ENCODE measurements at regions not wholly inside any gene's neighbourhood (a gene's known extent, or its start where the extent isn't known, plus 50 kb on each side); places are given as distances from the start of the nearest gene placed in this dataset.
"Not testable (repeated sequence)": the region's sequence is repeated elsewhere in the genome, so short reads cannot be mapped to it uniquely, and the experiment has no call there.

DNA sequence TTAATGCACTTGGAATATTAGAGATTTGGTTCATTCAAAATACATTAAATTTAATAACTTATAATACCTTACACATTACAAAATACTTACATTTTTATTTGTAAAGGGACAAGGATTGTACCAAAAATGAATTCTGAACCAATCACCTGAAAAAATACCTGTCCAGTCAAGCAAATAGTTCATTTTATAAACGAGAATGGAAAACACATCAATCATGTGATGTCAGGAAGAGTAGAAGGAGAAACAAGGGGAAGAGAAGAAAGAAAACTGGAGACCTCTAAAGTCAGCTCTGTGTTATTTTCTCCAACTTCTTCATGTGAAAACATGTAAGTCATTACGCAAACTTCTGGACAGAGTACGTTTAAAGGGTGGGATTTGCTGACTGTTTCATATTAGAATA lies 989.0 kb upstream of the NUDT12 start:
- 69% methylated on average over 3 of the region's 3 CpGs for WGBS
- H3K27me3 ChIP-seq (ENCODE audit: control insufficient read depth in 4 of 4, insufficient read depth in 4 of 4, low read length in 3 of 4) = no peaks in the 10 kb centered on the region
- TF ChIP-seq SP1 (IDR thresholded peaks at IDR 0.05) (no peak), TAF1 (conservative IDR thresholded peaks at IDR 0.05) (no peak), YY1 (IDR thresholded peaks at IDR 0.05) (no peak), RAD21 (IDR thresholded peaks at IDR 0.05) (no peak), JUND (IDR thresholded peaks at IDR 0.05) (no peak), EGR1 (IDR thresholded peaks at IDR 0.05; ENCODE audit: low read depth in 2 of 2) (no peak), RXRA (IDR thresholded peaks at IDR 0.05) (no peak), FOXA1 (IDR thresholded peaks at IDR 0.05) (no peak)
- TF ChIP-seq, protein P1, sequence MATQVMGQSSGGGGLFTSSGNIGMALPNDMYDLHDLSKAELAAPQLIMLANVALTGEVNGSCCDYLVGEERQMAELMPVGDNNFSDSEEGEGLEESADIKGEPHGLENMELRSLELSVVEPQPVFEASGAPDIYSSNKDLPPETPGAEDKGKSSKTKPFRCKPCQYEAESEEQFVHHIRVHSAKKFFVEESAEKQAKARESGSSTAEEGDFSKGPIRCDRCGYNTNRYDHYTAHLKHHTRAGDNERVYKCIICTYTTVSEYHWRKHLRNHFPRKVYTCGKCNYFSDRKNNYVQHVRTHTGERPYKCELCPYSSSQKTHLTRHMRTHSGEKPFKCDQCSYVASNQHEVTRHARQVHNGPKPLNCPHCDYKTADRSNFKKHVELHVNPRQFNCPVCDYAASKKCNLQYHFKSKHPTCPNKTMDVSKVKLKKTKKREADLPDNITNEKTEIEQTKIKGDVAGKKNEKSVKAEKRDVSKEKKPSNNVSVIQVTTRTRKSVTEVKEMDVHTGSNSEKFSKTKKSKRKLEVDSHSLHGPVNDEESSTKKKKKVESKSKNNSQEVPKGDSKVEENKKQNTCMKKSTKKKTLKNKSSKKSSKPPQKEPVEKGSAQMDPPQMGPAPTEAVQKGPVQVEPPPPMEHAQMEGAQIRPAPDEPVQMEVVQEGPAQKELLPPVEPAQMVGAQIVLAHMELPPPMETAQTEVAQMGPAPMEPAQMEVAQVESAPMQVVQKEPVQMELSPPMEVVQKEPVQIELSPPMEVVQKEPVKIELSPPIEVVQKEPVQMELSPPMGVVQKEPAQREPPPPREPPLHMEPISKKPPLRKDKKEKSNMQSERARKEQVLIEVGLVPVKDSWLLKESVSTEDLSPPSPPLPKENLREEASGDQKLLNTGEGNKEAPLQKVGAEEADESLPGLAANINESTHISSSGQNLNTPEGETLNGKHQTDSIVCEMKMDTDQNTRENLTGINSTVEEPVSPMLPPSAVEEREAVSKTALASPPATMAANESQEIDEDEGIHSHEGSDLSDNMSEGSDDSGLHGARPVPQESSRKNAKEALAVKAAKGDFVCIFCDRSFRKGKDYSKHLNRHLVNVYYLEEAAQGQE (IDR thresholded peaks at IDR 0.05) = no peak
- TF ChIP-seq, protein P2, sequence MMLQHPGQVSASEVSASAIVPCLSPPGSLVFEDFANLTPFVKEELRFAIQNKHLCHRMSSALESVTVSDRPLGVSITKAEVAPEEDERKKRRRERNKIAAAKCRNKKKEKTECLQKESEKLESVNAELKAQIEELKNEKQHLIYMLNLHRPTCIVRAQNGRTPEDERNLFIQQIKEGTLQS (IDR thresholded peaks at IDR 0.05) = no peak
- TF ChIP-seq, protein P3, sequence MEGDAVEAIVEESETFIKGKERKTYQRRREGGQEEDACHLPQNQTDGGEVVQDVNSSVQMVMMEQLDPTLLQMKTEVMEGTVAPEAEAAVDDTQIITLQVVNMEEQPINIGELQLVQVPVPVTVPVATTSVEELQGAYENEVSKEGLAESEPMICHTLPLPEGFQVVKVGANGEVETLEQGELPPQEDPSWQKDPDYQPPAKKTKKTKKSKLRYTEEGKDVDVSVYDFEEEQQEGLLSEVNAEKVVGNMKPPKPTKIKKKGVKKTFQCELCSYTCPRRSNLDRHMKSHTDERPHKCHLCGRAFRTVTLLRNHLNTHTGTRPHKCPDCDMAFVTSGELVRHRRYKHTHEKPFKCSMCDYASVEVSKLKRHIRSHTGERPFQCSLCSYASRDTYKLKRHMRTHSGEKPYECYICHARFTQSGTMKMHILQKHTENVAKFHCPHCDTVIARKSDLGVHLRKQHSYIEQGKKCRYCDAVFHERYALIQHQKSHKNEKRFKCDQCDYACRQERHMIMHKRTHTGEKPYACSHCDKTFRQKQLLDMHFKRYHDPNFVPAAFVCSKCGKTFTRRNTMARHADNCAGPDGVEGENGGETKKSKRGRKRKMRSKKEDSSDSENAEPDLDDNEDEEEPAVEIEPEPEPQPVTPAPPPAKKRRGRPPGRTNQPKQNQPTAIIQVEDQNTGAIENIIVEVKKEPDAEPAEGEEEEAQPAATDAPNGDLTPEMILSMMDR (IDR thresholded peaks at IDR 0.05; ENCODE audit: low read depth, low read length, missing input control) = no peak
- TF ChIP-seq, protein P4, sequence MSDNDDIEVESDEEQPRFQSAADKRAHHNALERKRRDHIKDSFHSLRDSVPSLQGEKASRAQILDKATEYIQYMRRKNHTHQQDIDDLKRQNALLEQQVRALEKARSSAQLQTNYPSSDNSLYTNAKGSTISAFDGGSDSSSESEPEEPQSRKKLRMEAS (IDR thresholded peaks at IDR 0.05) = no peak
- H3K9me3 ChIP-seq (ENCODE audit: control insufficient read depth in 4 of 4, low read length in 3 of 4) = no peaks in the 10 kb centered on the region
- H3K9ac ChIP-seq (ENCODE audit: low read depth in 1 of 2, low read length in 2 of 2) = no peak overlapping the region
- H3K27ac ChIP-seq (ENCODE audit: low read depth in 1 of 2, low read length in 2 of 2) = no peak overlapping the region
- DNase-seq (ENCODE audit: low spot score) = no peak
- no peaks in the 10 kb centered on the region for H3K36me3 ChIP-seq (ENCODE audit: control insufficient read depth in 4 of 4, insufficient read depth in 3 of 4, low read depth in 1 of 4, low read length in 3 of 4)
- H3K4me1 ChIP-seq (ENCODE audit: control insufficient read depth in 4 of 4, insufficient read depth in 4 of 4, low read length in 3 of 4) = no peaks in the 10 kb centered on the region
- H3K4me3 ChIP-seq (ENCODE audit: low read depth in 1 of 3, low read length in 3 of 3) = no peak overlapping the region

DNA sequence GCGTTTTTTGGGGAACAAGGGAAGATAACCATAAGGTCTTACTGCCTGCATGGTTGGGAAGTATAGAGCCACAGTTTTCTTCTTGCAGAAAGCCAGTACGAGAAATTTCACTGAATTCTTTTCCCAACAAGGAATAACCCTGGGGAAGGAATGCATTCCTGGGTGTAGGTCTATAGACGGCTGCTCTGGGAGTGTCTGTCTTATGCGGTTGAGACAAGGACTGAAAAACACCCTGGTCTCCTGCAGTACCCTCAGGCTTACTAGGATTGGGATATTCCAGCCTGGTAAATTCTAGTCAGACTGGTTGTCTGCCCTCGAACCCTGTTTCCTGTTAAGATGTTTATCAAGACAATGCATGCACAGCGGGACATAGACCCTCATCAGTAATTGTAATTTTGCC lies 984.3 kb upstream of the NUDT12 start:
- not testable (repeated sequence) for H3K4me1 ChIP-seq (ENCODE audit: control insufficient read depth in 4 of 4, insufficient read depth in 4 of 4, low read length in 3 of 4); H3K36me3 ChIP-seq (ENCODE audit: control insufficient read depth in 4 of 4, insufficient read depth in 3 of 4, low read depth in 1 of 4, low read length in 3 of 4); H3K27me3 ChIP-seq (ENCODE audit: control insufficient read depth in 4 of 4, insufficient read depth in 4 of 4, low read length in 3 of 4); DNase-seq (ENCODE audit: low spot score); H3K4me3 ChIP-seq (ENCODE audit: low read depth in 1 of 3, low read length in 3 of 3); H3K27ac ChIP-seq (ENCODE audit: low read depth in 1 of 2, low read length in 2 of 2); H3K9ac ChIP-seq (ENCODE audit: low read depth in 1 of 2, low read length in 2 of 2); H3K9me3 ChIP-seq (ENCODE audit: control insufficient read depth in 4 of 4, low read length in 3 of 4)
- 78% methylated on average over 6 of the region's 6 CpGs for WGBS

DNA sequence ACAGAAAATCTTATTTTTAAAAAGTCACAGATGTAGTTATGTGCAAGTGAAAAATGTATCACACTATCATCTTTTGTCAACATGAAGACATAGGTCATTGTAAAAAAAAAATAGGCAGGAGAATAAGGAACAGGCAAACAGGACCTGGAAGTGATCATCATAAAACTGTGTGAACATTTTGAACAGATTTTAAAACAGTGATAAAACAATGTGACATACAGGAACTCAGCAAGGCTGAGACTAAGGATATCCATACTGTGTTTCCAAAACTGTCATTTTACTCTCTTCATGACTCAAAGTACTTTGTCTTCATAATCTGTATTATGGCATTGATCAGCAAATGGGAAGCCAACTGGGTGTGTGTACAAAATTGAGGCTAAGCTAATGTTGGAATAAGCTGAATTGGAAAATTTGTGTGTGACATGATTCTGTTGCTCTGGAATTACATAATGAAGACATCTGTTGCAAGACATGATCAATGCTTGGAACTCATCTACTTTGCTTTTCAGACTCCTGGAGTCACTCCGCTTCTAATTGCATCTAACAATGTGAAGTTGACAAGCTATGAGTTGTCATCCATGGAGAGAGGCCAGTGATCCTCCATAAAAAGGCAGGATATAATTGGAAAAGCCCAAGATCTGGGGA lies 978.7 kb upstream of the NUDT12 start:
- DNase-seq (ENCODE audit: low spot score) = no peak
- 80% methylated on average over 1 of the region's 1 CpG for WGBS
- H3K4me3 ChIP-seq (ENCODE audit: low read depth in 1 of 3, low read length in 3 of 3) = no peak overlapping the region
- no peak overlapping the region for H3K9ac ChIP-seq (ENCODE audit: low read depth in 1 of 2, low read length in 2 of 2)
- no peaks in the 10 kb centered on the region for H3K27me3 ChIP-seq (ENCODE audit: control insufficient read depth in 4 of 4, insufficient read depth in 4 of 4, low read length in 3 of 4)
- no peaks in the 10 kb centered on the region for H3K4me1 ChIP-seq (ENCODE audit: control insufficient read depth in 4 of 4, insufficient read depth in 4 of 4, low read length in 3 of 4)
- H3K27ac ChIP-seq (ENCODE audit: low read depth in 1 of 2, low read length in 2 of 2) = no peak overlapping the region
- no peaks in the 10 kb centered on the region for H3K9me3 ChIP-seq (ENCODE audit: control insufficient read depth in 4 of 4, low read length in 3 of 4)
- H3K36me3 ChIP-seq (ENCODE audit: control insufficient read depth in 4 of 4, insufficient read depth in 3 of 4, low read depth in 1 of 4, low read length in 3 of 4) = no peaks in the 10 kb centered on the region
- TF ChIP-seq YY1 (IDR thresholded peaks at IDR 0.05) (no peak), FOXA1 (IDR thresholded peaks at IDR 0.05) (no peak), EGR1 (IDR thresholded peaks at IDR 0.05; ENCODE audit: low read depth in 2 of 2) (no peak), HNF4G (IDR thresholded peaks at IDR 0.05) (no peak), GABPA (IDR thresholded peaks at IDR 0.05 in 1 of 2, conservative IDR thresholded peaks at IDR 0.05 in 1 of 2) (no peak), RXRA (IDR thresholded peaks at IDR 0.05) (no peak), FOXA2 (IDR thresholded peaks at IDR 0.05) (no peak), JUND (IDR thresholded peaks at IDR 0.05) (no peak), NR2F2 (IDR thresholded peaks at IDR 0.05) (no peak)
- TF ChIP-seq, protein P2 (IDR thresholded peaks at IDR 0.05) = no peak
- TF ChIP-seq, protein P3 (IDR thresholded peaks at IDR 0.05; ENCODE audit: low read depth, low read length, missing input control) = no peak
- TF ChIP-seq, protein P5, sequence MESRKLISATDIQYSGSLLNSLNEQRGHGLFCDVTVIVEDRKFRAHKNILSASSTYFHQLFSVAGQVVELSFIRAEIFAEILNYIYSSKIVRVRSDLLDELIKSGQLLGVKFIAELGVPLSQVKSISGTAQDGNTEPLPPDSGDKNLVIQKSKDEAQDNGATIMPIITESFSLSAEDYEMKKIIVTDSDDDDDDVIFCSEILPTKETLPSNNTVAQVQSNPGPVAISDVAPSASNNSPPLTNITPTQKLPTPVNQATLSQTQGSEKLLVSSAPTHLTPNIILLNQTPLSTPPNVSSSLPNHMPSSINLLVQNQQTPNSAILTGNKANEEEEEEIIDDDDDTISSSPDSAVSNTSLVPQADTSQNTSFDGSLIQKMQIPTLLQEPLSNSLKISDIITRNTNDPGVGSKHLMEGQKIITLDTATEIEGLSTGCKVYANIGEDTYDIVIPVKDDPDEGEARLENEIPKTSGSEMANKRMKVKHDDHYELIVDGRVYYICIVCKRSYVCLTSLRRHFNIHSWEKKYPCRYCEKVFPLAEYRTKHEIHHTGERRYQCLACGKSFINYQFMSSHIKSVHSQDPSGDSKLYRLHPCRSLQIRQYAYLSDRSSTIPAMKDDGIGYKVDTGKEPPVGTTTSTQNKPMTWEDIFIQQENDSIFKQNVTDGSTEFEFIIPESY (IDR thresholded peaks at IDR 0.05) = no peak

Data from liver (tissue), 8 donors.